CD14-positive monocyte (primary cell): ENCODE measurements at regions not wholly inside any gene's neighbourhood (a gene's known extent, or its start where the extent isn't known, plus 50 kb on each side); places are given as distances from the start of the nearest gene placed in this dataset.

Experiments
- DNase-seq, 3 donors: peaks; one replicate each; pipeline ENCODE4 v3.0.0-alpha.2; 2011 to 2022
- H2AFZ ChIP-seq: 2 replicates; pipeline ENCODE4 v1.6.0; 2012; ENCODE audit warnings: mild to moderate bottlenecking, low read depth, low read length, inconsistent platforms; ENCODE audit not compliant: insufficient read depth, poor library complexity, severe bottlenecking
- H3K27ac ChIP-seq, 2 donors: 1 replicate in 1 of 2; 2 replicates in 1 of 2; pipeline ENCODE4 v1.5.1; 2012 to 2013; ENCODE audit warnings: low read length in 2 of 2, control low read depth in 1 of 2, inconsistent platforms in 1 of 2, low read depth in 1 of 2, mild to moderate bottlenecking in 1 of 2
- H3K27me3 ChIP-seq, 2 donors: one replicate each; pipeline versions ENCODE4 v1.6.0 to v1.6.1; 2011 to 2013; ENCODE audit warnings: low read length in 2 of 2; ENCODE audit not compliant: control insufficient read depth in 2 of 2, insufficient read depth in 2 of 2
- H3K36me3 ChIP-seq, 2 donors: replicated peaks in 1 of 2; 1 replicate in 1 of 2; 2 replicates in 1 of 2; pipeline versions ENCODE4 v1.5.1 to v1.6.1; 2012 to 2013; ENCODE audit warnings: low read length in 2 of 2, control low read depth in 1 of 2, inconsistent platforms in 1 of 2, mild to moderate bottlenecking in 1 of 2; ENCODE audit not compliant: insufficient read depth in 2 of 2, control insufficient read depth in 1 of 2
- H3K4me1 ChIP-seq, 2 donors: 1 replicate in 1 of 2; 2 replicates in 1 of 2; pipeline versions ENCODE4 v1.5.1 to v1.6.1; 2012 to 2013; ENCODE audit warnings: low read length in 2 of 2, control low read depth in 1 of 2, inconsistent platforms in 1 of 2, mild to moderate bottlenecking in 1 of 2, moderate library complexity in 1 of 2; ENCODE audit not compliant: insufficient read depth in 2 of 2, control insufficient read depth in 1 of 2
- H3K4me2 ChIP-seq: replicated peaks from 2 replicates; pipeline ENCODE3; 2012; ENCODE audit warnings: low read length, moderate library complexity, mild to moderate bottlenecking; ENCODE audit not compliant: poor library complexity, severe bottlenecking; ENCODE audit errors: extremely low read depth
- H3K4me3 ChIP-seq, 3 experiments: fragments of 200-600 bp in 1 of 3; sonication (generic) in 1 of 3; replicated peaks in 1 of 3; 1 replicate in 2 of 3; 2 replicates in 1 of 3; pipeline ENCODE4 v1.5.1; 2011 to 2013; ENCODE audit warnings: low read length in 3 of 3, mild to moderate bottlenecking in 3 of 3, control low read depth in 2 of 3, low read depth in 2 of 3, inconsistent platforms in 1 of 3, moderate library complexity in 1 of 3
- H3K79me2 ChIP-seq: 2 replicates; pipeline ENCODE4 v1.6.0; 2012; ENCODE audit warnings: mild to moderate bottlenecking, control low read depth, inconsistent platforms, low read length, moderate library complexity; ENCODE audit not compliant: insufficient read depth
- H3K9ac ChIP-seq: 2 replicates; pipeline ENCODE4 v1.6.0; 2017; ENCODE audit warnings: low read length, mild to moderate bottlenecking; ENCODE audit not compliant: insufficient read depth, poor library complexity, severe bottlenecking
- H3K9me3 ChIP-seq, 2 donors: replicated peaks in 1 of 2; 1 replicate in 1 of 2; 2 replicates in 1 of 2; pipeline versions ENCODE4 v1.5.1 to v1.6.1; 2012 to 2013; ENCODE audit warnings: low read length in 2 of 2, control low read depth in 1 of 2; ENCODE audit not compliant: control insufficient read depth in 1 of 2, insufficient read depth in 1 of 2
- H4K20me1 ChIP-seq: 2 replicates; pipeline ENCODE4 v1.6.0; 2012; ENCODE audit warnings: mild to moderate bottlenecking, low read length, control low read depth, moderate library complexity; ENCODE audit not compliant: insufficient read depth
- H3K27ac Mint-ChIP-seq, 7 donors: one replicate each; pipeline ENCODE4 v1.8.0; 2020; ENCODE audit warnings: mild to moderate bottlenecking in 7 of 7, mixed read lengths in 7 of 7, moderate library complexity in 6 of 7, inconsistent platforms in 2 of 7
- H3K27me3 Mint-ChIP-seq, 3 donors: one replicate each; pipeline ENCODE4 v1.8.0; 2021 to 2022; ENCODE audit warnings: low read depth in 3 of 3, mild to moderate bottlenecking in 3 of 3, mixed read lengths in 3 of 3, moderate library complexity in 3 of 3, inconsistent platforms in 1 of 3
- H3K36me3 Mint-ChIP-seq, 2 donors: one replicate each; pipeline ENCODE4 v1.8.0; 2020; ENCODE audit warnings: mixed read lengths in 2 of 2, inconsistent platforms in 1 of 2, mild to moderate bottlenecking in 1 of 2
- H3K4me1 Mint-ChIP-seq: one replicate; pipeline ENCODE4 v1.8.0; 2020; ENCODE audit warnings: mild to moderate bottlenecking, mixed read lengths
- H3K4me3 Mint-ChIP-seq, 2 donors: one replicate each; pipeline ENCODE4 v1.8.0; 2020; ENCODE audit warnings: mild to moderate bottlenecking in 2 of 2, mixed read lengths in 2 of 2, moderate library complexity in 1 of 2
- H3K9me3 Mint-ChIP-seq, 7 donors: one replicate each; pipeline ENCODE4 v1.8.0; 2020 to 2022; ENCODE audit warnings: mixed read lengths in 7 of 7, mild to moderate bottlenecking in 6 of 7, moderate library complexity in 6 of 7, inconsistent platforms in 2 of 7
- CTCF ChIP-seq: fragments of 200-600 bp; IDR thresholded peaks from one replicate; pipeline ENCODE4 v1.8.0; 2022; ENCODE audit warnings: antibody characterized with exemption, mild to moderate bottlenecking
- WGBS: methylation state at CpG from one replicate; pipeline ENCODE4 v1.1.5; 2013; ENCODE audit warnings: missing lambda C conversion rate; ENCODE audit not compliant: insufficient coverage; 5-methylcytosine and 5-hydroxymethylcytosine counted together
- intact Hi-C, 2 donors: fragments of 100-400 bp; cut with micrococcal nuclease; formaldehyde crosslinking; loops; one replicate each; pipeline versions ENCODE4 v1.15.0 to v1.15.1; 2023

GRCh38 chr1:76687307-76688175, 179.7 kb upstream of the ST6GALNAC5 start:
- H4K20me1 ChIP-seq, result no peaks in the 10 kb centered on the region
- no peaks in the 10 kb centered on the region for H3K79me2 ChIP-seq
- peaks cover 0 to 1% (median 0%) of the 10 kb centered on the region in 3 donors for H3K27me3 Mint-ChIP-seq
- H3K4me1 Mint-ChIP-seq, result no peaks in the 10 kb centered on the region
- DNase-seq, result no peak
- H3K27me3 ChIP-seq, result no peaks in the 10 kb centered on the region
- H3K4me1 ChIP-seq, result no peaks in the 10 kb centered on the region
- H3K9me3 ChIP-seq, result peaks cover 0 to 3% of the 10 kb centered on the region in 2 donors
- H3K9ac ChIP-seq, result no peak overlapping the region
- H3K4me3 ChIP-seq, result no peak overlapping the region
- H3K4me2 ChIP-seq, result no peak overlapping the region
- H3K27ac Mint-ChIP-seq, result no peak overlapping the region
- H3K36me3 ChIP-seq, result no peaks in the 10 kb centered on the region
- no peaks in the 10 kb centered on the region for H3K36me3 Mint-ChIP-seq
- intact Hi-C loops, result no loop called here
- no peak overlapping the region for H3K27ac ChIP-seq
- peaks cover 0 to 3% (median 0%) of the 10 kb centered on the region in 7 donors for H3K9me3 Mint-ChIP-seq
- 56% methylated on average over 4 of the region's 6 CpGs for WGBS
- no peak overlapping the region for H2AFZ ChIP-seq
- no peak for TF ChIP-seq CTCF
- no peak overlapping the region for H3K4me3 Mint-ChIP-seq

- no peaks in the 10 kb centered on the region for H3K27me3 ChIP-seq
- peaks cover 0 to 1% (median 1%) of the 10 kb centered on the region in 3 donors for H3K27me3 Mint-ChIP-seq
- H3K36me3 ChIP-seq, result no peaks in the 10 kb centered on the region
- intact Hi-C loops, result no loop called here
- no peak overlapping the region for H3K4me3 ChIP-seq
- no peak for DNase-seq
- WGBS, result 73% methylated on average over 2 of the region's 3 CpGs
- H2AFZ ChIP-seq, result no peak overlapping the region
- H3K9me3 ChIP-seq, result peaks cover 0 to 7% of the 10 kb centered on the region in 2 donors
- H3K4me1 Mint-ChIP-seq, result no peaks in the 10 kb centered on the region
- no peak overlapping the region for H3K27ac Mint-ChIP-seq
- no peaks in the 10 kb centered on the region for H3K36me3 Mint-ChIP-seq
- H3K4me2 ChIP-seq, result no peak overlapping the region
- peaks cover 0 to 9% (median 3%) of the 10 kb centered on the region in 7 donors for H3K9me3 Mint-ChIP-seq
- no peak overlapping the region for H3K27ac ChIP-seq
- H4K20me1 ChIP-seq, result no peaks in the 10 kb centered on the region
- TF ChIP-seq CTCF, result no peak
- no peak overlapping the region for H3K4me3 Mint-ChIP-seq
- H3K9ac ChIP-seq, result no peak overlapping the region
- no peaks in the 10 kb centered on the region for H3K4me1 ChIP-seq
- no peaks in the 10 kb centered on the region for H3K79me2 ChIP-seq
These were observed 176.5 kb upstream of the ST6GALNAC5 start for GRCh38 chr1:76690766-76691165.
